ENCODE measurements at regions not wholly inside any gene's neighbourhood (a gene's known extent, or its start where the extent isn't known, plus 50 kb on each side); places are given as distances from the start of the nearest gene placed in this dataset.

DNA sequence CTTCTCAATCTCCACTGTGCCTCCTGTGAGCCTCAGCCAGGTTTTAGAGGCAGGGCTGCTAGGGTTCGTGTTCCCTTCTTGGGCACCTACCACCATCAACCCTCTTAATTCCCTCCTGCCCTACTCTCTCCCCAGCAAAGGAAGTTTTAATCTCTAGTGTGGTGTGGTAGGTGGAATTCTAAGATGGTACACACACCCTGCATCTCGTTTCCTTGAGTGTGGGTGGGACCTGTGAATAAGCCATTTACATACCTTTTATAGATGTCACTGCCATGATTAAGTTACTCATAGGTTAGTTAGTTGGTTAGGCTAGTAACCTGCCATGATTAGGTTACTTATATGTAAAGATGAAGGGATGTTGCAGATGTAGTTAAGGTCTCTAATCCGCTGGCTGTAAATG, 114.8 kb upstream of the VRK1 start:
- H3K4me3 ChIP-seq (ENCODE audit: low read depth, low read length) = no peak overlapping the region
- CTCF ChIA-PET = no interaction called here
- TF ChIP-seq, protein P1, sequence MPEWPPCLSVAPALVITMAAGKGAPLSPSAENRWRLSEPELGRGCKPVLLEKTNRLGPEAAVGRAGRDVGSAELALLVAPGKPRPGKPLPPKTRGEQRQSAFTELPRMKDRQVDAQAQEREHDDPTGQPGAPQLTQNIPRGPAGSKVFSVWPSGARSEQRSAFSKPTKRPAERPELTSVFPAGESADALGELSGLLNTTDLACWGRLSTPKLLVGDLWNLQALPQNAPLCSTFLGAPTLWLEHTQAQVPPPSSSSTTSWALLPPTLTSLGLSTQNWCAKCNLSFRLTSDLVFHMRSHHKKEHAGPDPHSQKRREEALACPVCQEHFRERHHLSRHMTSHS (tag by site-specific recombination; IDR thresholded peaks at IDR 0.05) = no peak
- TF ChIP-seq ZIC2 (tag by site-specific recombination; IDR thresholded peaks at IDR 0.05) (no peak), ZNF426 (tag by site-specific recombination; IDR thresholded peaks at IDR 0.05) (no peak), ZNF785 (tag by site-specific recombination; IDR thresholded peaks at IDR 0.05) (no peak), ZNF114 (tag by site-specific recombination; IDR thresholded peaks at IDR 0.05) (no peak)

DNA sequence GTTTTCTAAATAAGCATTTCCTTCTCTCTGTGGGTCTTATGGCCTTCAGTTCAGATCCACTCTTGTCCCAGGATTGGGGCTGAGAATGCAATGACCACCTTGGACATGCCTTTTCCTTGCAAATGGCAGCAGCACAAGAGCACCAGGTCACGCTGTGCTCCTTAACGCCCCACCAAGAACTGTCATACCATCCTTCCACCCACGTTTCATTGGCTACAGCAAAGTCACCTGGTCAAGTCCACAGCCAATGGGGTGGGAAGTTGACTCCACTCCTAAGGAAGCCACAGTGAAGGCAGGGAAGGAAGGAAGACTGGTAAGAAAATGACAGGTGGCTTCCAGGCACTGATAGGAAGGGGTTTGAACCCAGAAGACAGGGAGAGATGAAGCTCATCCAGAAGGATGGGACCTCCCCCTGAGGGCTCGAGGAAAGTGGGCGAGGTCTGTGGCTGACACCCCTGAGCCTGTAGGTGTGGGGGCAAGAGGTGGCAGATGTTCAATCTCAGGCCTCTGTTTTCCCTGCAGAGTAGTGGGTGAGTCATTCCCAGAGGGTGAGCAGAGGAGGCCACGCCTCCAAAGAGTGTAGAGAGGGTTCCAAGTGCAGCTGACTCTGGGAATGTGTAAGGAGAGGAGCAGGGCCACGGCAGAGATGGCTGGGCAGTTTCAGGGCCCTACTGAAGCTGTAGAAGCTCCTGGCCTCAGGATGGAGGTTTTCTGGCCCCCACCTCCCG, 113.5 kb upstream of the VRK1 start:
- Histone ChIP-seq H3K36me3 (ENCODE audit: control insufficient read depth in 2 of 2, insufficient read depth in 1 of 2, low read length in 2 of 2) (no peaks in the 10 kb centered on the region), H3K9me3 (ENCODE audit: control insufficient read depth, insufficient read depth, low read depth, low read length) (no peaks in the 10 kb centered on the region), H3K4me3 (ENCODE audit: low read depth, low read length) (no peak overlapping the region), H3K27ac (ENCODE audit: extremely low read depth, low read depth, low read length) (no peak overlapping the region), H3K4me1 (ENCODE audit: control insufficient read depth, insufficient read depth, low read length) (no peaks in the 10 kb centered on the region)
- ChIA-PET CTCF (no interaction called here), POLR2A (no interaction called here)
- TF ChIP-seq EGR2 (tag by site-specific recombination; IDR thresholded peaks at IDR 0.05; ENCODE audit: low read depth) = peak; percentile 19; the same call in 1 of the 2 replicates
- no peak for TF ChIP-seq ZNF560 (tag by site-specific recombination; IDR thresholded peaks at IDR 0.05; ENCODE audit: borderline replicate concordance)

More for the DNA sequence above, 114.8 kb upstream of the VRK1 start:
- no peaks in the 10 kb centered on the region for H3K9me3 ChIP-seq (ENCODE audit: control insufficient read depth, insufficient read depth, low read depth, low read length)
- POLR2A ChIA-PET = no interaction called here
- H3K36me3 ChIP-seq (ENCODE audit: control insufficient read depth in 2 of 2, insufficient read depth in 1 of 2, low read length in 2 of 2) = no peaks in the 10 kb centered on the region
- H3K27ac ChIP-seq (ENCODE audit: extremely low read depth, low read depth, low read length) = no peak overlapping the region
- no peaks in the 10 kb centered on the region for H3K4me1 ChIP-seq (ENCODE audit: control insufficient read depth, insufficient read depth, low read length)

DNA sequence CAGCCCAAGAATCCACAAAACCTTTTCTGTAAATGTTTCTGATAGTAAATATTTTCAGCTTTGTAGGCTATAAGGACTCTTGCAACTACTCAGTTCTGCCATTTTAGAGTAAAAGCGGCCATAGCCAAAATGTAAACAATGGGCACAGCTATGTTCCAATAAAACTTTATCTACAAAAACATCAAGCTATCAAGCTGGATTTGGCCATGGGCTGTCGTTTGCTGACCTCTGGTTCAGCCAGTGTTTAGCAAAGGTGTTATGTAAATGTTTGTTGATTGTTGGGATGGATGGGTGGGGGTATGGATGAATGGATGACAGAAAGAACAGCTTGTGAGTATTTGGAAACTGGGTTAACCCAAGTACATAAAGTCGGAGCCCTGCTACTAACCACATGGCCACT, 111.1 kb upstream of the VRK1 start:
- CTCF ChIA-PET = interaction anchor here (0.6 kb wide), 1 partner anchor 1035 kb away, joined by 3 read pairs; no protein-coding TSS in a partner anchor
- Histone ChIP-seq H3K4me1 (ENCODE audit: control insufficient read depth, insufficient read depth, low read length) (no peaks in the 10 kb centered on the region), H3K9me3 (ENCODE audit: control insufficient read depth, insufficient read depth, low read depth, low read length) (no peaks in the 10 kb centered on the region), H3K36me3 (ENCODE audit: control insufficient read depth in 2 of 2, insufficient read depth in 1 of 2, low read length in 2 of 2) (no peaks in the 10 kb centered on the region), H3K4me3 (ENCODE audit: low read depth, low read length) (no peak overlapping the region), H3K27ac (ENCODE audit: extremely low read depth, low read depth, low read length) (no peak overlapping the region)
- TF ChIP-seq SP2 (tag by site-specific recombination; IDR thresholded peaks at IDR 0.05) = no peak
- no peak for TF ChIP-seq YY1 (tag by site-specific recombination; IDR thresholded peaks at IDR 0.05)
- TF ChIP-seq ZBTB20 (tag by site-specific recombination; IDR thresholded peaks at IDR 0.05) = no peak
- no peak for TF ChIP-seq ZNF223 (tag by site-specific recombination; IDR thresholded peaks at IDR 0.05)
- TF ChIP-seq, protein P2, sequence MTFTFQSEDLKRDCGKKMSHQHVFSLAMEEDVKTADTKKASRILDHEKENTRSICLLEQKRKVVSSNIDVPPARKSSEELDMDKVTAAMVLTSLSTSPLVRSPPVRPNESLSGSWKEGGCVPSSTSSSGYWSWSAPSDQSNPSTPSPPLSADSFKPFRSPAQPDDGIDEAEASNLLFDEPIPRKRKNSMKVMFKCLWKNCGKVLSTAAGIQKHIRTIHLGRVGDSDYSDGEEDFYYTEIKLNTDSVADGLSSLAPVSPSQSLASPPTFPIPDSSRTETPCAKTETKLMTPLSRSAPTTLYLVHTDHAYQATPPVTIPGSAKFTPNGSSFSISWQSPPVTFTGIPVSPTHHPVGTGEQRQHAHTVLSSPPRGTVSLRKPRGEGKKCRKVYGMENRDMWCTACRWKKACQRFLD (tag by site-specific recombination; IDR thresholded peaks at IDR 0.05) = no peak
- TF ChIP-seq ZNF548 (tag by site-specific recombination; IDR thresholded peaks at IDR 0.05) = no peak
- no peak for TF ChIP-seq ZNF266 (tag by site-specific recombination; IDR thresholded peaks at IDR 0.05; ENCODE audit: low read depth)
- POLR2A ChIA-PET = no interaction called here

DNA sequence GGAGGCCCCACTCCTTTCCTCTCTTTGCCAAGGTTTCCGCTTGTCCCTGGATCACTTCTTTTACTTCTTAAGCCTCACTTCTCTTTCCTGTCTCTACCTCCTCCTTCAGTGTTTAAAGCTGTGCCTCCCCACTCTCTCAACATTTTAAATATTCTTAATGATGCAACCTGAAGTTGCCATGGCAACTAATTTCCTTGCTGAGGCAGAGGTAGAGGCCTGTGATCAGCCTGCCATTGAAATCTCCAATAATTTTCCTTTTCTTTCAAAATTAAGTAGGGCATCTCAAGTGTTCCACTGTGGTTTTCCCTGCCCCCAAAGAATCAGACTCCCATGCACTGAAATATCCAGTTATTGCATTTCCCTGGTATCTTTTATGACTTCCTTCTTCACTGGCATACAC, 108.6 kb upstream of the VRK1 start:
- no peaks in the 10 kb centered on the region for H3K36me3 ChIP-seq (ENCODE audit: control insufficient read depth in 2 of 2, insufficient read depth in 1 of 2, low read length in 2 of 2)
- ChIA-PET CTCF (no interaction called here), POLR2A (no interaction called here)
- TF ChIP-seq ZNF302 (tag by site-specific recombination; IDR thresholded peaks at IDR 0.05; ENCODE audit: low read depth) (no peak), ZNF548 (tag by site-specific recombination; IDR thresholded peaks at IDR 0.05) (no peak)
- no peak overlapping the region for H3K4me3 ChIP-seq (ENCODE audit: low read depth, low read length)
- H3K27ac ChIP-seq (ENCODE audit: extremely low read depth, low read depth, low read length) = no peak overlapping the region
- no peaks in the 10 kb centered on the region for H3K4me1 ChIP-seq (ENCODE audit: control insufficient read depth, insufficient read depth, low read length)
- H3K9me3 ChIP-seq (ENCODE audit: control insufficient read depth, insufficient read depth, low read depth, low read length) = no peaks in the 10 kb centered on the region
